ENCODE measurements at regions not wholly inside any gene's neighbourhood (a gene's known extent, or its start where the extent isn't known, plus 50 kb on each side); places are given as distances from the start of the nearest gene placed in this dataset.

DNA sequence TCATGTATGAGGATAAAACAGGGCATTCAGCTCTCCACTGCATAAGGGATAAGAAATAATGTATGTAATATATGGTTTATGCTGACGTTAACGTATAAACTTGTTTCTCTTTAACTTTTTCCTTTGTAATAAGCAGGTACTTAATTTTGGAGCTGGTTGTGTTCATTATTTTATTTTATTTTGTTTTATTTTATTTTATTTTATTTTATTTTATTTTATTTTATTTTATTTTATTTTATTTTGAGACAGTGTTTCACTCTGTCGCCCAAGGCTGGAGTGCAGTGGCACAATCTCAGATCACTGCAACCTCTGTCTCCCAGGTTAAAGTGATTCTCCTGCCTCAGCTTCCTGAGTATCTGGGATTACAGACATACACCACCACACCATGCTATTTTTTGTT is 1932.6 kb upstream of the TENM3 start:
- TF ChIP-seq POLR2AphosphoS5 (IDR thresholded peaks at IDR 0.05; ENCODE audit: borderline replicate concordance, low read depth, low read length) (no peak), EZH2 (IDR thresholded peaks at IDR 0.05) (no peak), FOXP2 (optimal IDR thresholded peaks at IDR 0.05; ENCODE audit: control extremely low read depth, extremely low read length, insufficient read depth) (no peak)
